HG03460 (cell line): ENCODE measurements at regions not wholly inside any gene's neighbourhood (a gene's known extent, or its start where the extent isn't known, plus 50 kb on each side); places are given as distances from the start of the nearest gene placed in this dataset.
"Not testable (repeated sequence)": the region's sequence is repeated elsewhere in the genome, so short reads cannot be mapped to it uniquely, and the experiment has no call there.

Experiments used
- ATAC-seq: cut with Tn5 transposase; IDR thresholded peaks from one replicate; pipeline ENCODE4 v1.9.1; 2021; ENCODE audit not compliant: unreplicated experiment

GRCh38 chrX:13428053-13428786 lies 108.4 kb upstream of the ATXN3L start:
- no peak for ATAC-seq

- ATAC-seq = no peak
Observed at GRCh38 chrX:13427441-13428052, 107.7 kb upstream of the ATXN3L start.

- ATAC-seq = no peak
Observed at GRCh38 chrX:13420545-13421183, 100.8 kb upstream of the ATXN3L start.

- no peak for ATAC-seq
Observed at GRCh38 chrX:13419918-13420317, 100.1 kb upstream of the ATXN3L start.

- ATAC-seq = no peak
Observed at GRCh38 chrX:13419276-13419675, 99.4 kb upstream of the ATXN3L start.

GRCh38 chrX:13418126-13419097 lies 98.6 kb upstream of the ATXN3L start:
- ATAC-seq = no peak

- ATAC-seq = no peak
Observed at GRCh38 chrX:13415509-13415908, 95.7 kb upstream of the ATXN3L start.

- no peak for ATAC-seq
Observed at GRCh38 chrX:13414006-13414647, 94.3 kb upstream of the ATXN3L start.

- no peak for ATAC-seq
Observed at GRCh38 chrX:13412208-13412600, 92.4 kb upstream of the ATXN3L start.

- ATAC-seq = no peak
Observed at GRCh38 chrX:13411496-13412207, 91.8 kb upstream of the ATXN3L start.

GRCh38 chrX:13408599-13408998 lies 88.7 kb upstream of the ATXN3L start:
- not testable (repeated sequence) for ATAC-seq

GRCh38 chrX:13404777-13405176 lies 84.9 kb upstream of the ATXN3L start:
- not testable (repeated sequence) for ATAC-seq

GRCh38 chrX:13404364-13404763 lies 84.5 kb upstream of the ATXN3L start:
- ATAC-seq = no peak

GRCh38 chrX:13401724-13402123 lies 81.9 kb upstream of the ATXN3L start:
- no peak for ATAC-seq

- no peak for ATAC-seq
Observed at GRCh38 chrX:13398839-13399238, 79.0 kb upstream of the ATXN3L start.

- no peak for ATAC-seq
Observed at GRCh38 chrX:13397878-13398818, 78.3 kb upstream of the ATXN3L start.

- no peak for ATAC-seq
Observed at GRCh38 chrX:13396924-13397323, 77.1 kb upstream of the ATXN3L start.

GRCh38 chrX:13389501-13389900 lies 69.6 kb upstream of the ATXN3L start:
- ATAC-seq = no peak
